GM10266 (cell line): ENCODE measurements at regions not wholly inside any gene's neighbourhood (a gene's known extent, or its start where the extent isn't known, plus 50 kb on each side); places are given as distances from the start of the nearest gene placed in this dataset.

Source experiments
- DNase-seq: peaks from one replicate; pipeline ENCODE4 v3.0.0; 2012; ENCODE audit errors: extremely low spot score
- TF ChIP-seq, protein P1 (sequence below): IDR thresholded peaks from 2 replicates; pipeline ENCODE4 v1.5.1; 2012; ENCODE audit warnings: mild to moderate bottlenecking, low read depth; ENCODE audit not compliant: control insufficient read depth, insufficient read depth; ENCODE audit errors: missing control alignments

DNA sequence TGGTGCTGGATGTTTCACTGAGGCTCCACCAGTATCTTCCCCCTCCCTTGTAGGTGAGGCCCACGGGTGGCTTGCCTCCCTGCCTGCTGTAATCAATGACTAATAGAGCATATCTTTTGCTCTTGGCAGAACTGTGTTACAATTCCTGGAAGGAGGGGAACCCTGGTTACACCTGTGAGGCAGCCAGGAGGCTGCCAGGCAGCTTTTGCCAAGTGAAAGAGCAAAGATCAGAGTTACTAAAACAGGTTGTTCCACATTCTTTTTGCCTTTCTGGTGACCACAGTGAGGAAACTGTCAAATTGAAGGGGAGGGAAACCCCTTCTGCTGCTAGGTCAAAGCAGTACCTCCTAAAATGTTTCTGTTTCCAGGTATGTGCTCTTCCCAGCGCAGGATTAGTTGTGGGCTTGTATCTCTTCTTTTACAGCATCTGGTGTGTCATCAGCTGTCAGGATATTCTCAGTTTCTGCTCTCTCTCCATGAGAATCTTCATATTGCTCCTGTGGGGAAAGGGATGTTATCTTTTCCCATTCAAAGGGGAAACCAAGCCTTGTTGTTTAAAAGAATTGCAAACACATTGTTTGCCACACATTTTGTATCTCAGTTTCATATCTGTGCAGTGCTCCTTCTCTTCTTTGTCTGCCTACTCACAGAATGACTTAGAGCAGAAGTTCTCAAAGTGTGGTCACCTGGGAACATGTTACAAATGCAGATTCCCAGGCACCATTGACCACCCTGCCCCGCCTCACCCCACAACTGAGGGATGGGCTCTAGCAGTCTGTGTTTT is 137.4 kb upstream of the UMPS start:
- no peak for DNase-seq
- TF ChIP-seq, protein P1, sequence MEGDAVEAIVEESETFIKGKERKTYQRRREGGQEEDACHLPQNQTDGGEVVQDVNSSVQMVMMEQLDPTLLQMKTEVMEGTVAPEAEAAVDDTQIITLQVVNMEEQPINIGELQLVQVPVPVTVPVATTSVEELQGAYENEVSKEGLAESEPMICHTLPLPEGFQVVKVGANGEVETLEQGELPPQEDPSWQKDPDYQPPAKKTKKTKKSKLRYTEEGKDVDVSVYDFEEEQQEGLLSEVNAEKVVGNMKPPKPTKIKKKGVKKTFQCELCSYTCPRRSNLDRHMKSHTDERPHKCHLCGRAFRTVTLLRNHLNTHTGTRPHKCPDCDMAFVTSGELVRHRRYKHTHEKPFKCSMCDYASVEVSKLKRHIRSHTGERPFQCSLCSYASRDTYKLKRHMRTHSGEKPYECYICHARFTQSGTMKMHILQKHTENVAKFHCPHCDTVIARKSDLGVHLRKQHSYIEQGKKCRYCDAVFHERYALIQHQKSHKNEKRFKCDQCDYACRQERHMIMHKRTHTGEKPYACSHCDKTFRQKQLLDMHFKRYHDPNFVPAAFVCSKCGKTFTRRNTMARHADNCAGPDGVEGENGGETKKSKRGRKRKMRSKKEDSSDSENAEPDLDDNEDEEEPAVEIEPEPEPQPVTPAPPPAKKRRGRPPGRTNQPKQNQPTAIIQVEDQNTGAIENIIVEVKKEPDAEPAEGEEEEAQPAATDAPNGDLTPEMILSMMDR = no peak

DNA sequence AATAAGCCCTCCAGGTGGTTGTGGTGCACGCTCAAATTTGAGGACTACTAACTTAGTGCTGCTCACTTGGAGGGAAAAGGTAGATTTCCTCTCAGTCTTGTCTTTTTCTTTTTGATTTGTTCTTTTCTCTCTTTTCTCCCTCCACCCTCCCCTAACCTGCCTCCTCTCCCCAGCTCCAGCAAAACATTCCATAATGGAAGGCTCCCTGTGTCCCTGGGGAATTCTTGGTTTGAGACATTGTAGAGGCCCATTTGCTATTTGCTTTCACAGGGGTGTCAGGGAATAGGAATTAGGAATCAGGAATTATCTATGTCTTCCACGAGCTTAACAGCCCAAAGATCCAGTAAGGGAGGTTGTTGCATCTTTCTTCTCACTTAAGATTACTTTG is 136.8 kb upstream of the UMPS start:
- no peak for DNase-seq

DNA sequence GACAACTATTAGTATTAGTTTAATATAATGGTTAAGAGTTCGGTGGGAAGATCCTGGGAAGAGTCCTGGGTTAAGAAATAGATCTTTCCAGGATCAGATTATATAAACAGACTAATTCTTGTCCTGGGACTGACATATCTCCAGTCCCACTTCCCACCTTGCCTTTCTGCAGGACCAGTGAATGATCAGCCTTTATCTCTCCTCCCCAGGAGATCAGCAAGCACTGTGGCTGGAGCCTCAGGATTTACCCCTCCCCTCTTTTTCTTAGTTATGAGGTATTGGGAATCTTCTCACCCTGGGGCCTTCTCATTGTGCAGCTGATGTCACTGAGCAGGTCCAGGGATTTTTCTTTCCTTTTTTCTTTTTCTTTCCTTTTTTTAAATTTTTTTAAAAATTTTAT is 135.7 kb upstream of the UMPS start:
- no peak for DNase-seq

More for the DNA sequence above, 136.8 kb upstream of the UMPS start:
- TF ChIP-seq, protein P1 = no peak

DNA sequence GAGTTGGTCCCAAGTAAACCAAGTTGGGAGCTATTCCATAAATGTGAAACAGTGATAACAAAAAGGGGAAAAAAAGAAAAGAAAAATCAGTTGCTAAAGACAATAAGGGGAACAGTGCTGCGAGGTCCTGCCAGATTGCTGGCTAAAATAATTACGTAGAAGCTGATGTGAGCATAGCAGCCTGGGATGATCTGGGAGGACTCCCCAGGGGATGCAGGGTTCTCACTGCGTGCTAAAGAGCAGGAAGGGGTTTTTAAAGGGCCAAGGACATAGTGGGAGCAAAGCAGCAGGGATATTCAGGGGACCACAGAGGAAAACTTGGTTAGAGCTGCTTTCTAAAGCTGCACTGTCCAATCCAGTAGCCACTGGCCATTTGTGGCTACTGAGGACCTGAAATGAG is 133.0 kb upstream of the UMPS start:
- TF ChIP-seq, protein P1 = no peak
- DNase-seq = no peak

More for the DNA sequence above, 135.7 kb upstream of the UMPS start:
- TF ChIP-seq, protein P1 = no peak

DNA sequence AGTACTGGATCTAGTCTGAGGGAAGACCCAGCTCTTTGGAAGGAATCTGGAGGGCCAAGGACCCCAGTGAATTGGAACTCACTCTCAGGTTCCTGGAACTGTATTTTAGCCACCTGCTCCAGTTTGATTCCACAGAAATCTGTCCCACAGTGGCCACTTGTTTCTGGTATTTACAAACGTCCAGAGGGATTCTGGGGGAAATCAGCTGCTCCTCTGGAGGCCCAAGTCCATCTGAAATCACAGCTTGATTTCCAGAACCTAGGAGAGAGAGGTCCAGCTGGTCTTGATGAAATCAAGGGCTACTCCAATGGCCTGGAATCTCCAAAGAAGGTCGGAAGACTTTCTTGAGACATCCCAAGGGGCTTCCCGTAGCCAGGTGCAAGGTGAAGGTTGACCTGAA is 132.3 kb upstream of the UMPS start:
- no peak for DNase-seq
- TF ChIP-seq, protein P1 = no peak

DNA sequence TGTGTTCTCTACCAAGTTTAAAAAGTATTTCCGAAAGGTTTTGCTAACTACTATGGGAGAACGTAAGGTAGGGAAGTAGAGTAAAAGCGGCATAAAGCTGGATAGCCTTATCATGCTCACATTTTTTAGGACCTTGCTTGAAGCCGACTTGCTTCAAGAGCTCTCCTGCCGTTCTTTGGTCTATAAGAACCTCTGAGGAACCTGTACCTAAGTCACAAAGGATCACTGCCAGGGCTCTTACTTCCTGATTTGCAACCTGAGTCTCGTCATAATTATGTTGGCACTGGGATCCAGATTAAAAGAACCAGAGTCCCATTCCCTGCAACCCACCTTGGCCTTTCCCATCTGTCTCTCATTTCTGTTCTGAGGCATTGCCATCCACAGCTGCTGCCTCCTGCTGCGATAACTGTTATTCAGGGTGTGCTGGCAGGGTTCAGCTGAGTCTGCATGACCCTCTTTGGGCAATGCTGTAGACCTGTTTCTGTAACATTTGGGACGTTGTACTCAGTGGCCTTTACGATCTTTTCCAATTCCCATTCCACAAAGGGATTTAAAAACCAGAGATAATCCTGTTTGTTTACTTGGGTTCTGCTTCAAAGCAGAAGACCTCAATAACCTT is 131.0 kb upstream of the UMPS start:
- TF ChIP-seq, protein P1 = no peak

More for the DNA sequence above, 131.0 kb upstream of the UMPS start:
- DNase-seq = no peak
